NCI-H510A treated with DMSO at 0.1 percent for 48 hours (cell line): ENCODE measurements at regions not wholly inside any gene's neighbourhood (a gene's known extent, or its start where the extent isn't known, plus 50 kb on each side); places are given as distances from the start of the nearest gene placed in this dataset.
"Not testable (repeated sequence)": the region's sequence is repeated elsewhere in the genome, so short reads cannot be mapped to it uniquely, and the experiment has no call there.

Experiments used
- DNase-seq: peaks from one replicate; lab custom pipeline; 2025; lab: John Stamatoyannopoulos, UW

DNA sequence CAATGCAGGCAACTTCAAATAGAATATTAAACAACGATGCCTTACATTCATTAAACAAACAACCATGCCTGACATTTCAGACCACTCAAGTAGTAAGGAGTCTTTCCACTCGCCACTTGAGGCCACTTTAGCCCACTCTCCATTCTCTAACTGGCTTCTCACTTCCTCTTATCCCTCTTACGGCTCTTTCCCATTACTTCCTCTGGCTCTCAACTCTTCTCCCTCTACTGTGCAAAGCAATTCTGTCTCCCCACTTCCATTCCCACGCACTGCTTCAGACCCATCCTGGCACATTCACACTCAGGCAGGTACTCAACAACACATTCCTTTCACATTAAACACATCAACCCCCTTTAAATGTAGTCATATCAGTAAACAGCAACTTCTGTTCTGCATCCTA is 229.8 kb upstream of the IPO5 start:
- peak; percentile 37 for DNase-seq

DNA sequence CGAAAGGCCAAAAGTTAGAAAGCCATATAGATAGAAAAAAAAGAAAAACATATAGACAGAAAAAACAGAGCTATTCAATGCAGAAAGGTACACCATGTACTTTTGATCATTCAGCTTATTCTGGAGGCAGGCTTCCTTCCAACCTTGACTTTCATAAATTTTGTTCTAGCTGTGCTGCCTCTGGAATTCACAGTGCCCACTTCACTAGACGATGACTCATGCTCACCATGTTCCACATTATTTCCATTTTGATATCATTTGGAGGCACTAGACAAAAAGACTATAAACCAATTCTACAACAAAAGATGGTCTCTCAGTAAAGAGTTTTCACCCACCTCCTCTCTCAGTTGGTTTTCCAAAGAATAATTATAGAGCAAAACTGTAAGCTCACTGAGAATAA is 229.0 kb upstream of the IPO5 start:
- DNase-seq, result no peak

DNA sequence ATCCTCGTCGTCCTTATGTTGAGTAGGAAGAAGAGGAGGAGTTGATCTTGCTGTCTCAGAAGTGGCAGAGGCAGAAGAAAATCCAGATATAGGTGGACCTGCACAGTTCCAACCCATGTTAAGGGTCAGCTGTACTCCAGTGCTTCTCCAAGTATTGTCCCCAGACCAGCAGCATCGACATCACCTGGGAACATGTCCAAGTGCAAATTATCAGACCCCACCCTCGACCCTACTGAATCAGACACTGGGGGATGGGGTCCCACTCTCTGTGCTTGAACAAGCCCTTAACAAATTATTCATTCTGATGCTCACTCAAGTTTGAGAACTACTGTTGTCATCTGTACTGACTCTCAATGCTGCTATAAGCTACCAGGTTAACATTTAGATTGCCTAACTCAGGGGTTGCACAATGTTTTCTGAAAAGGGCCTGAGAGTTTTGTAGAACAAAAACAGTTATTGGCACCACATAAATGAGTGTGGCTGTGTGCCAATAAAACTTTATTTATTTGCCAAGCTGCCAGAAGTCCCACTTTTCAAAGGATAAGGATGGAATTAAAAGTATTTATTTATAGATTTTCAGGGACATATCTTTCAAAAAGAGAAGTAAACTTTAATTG is 226.7 kb upstream of the IPO5 start:
- DNase-seq, result no peak

DNA sequence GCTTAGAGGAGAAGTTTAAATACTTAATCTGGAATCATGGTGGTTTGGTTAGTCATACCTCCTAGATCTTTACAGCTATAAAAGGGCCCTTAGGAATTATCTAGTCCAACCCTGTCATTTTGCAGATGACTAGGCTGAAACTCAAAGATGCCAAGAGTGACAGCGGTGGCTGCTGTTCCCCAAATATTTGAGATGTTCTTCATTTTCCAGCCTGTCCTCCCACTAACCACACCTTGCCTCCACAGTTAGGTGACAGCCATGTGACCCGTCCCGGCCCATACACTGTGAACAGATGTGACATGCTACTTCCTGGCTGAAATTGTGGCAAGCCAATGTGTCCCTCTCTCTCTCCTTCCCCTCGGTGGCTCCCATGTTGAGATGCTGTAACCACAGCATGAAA is 225.5 kb upstream of the IPO5 start:
- DNase-seq, result no peak

DNA sequence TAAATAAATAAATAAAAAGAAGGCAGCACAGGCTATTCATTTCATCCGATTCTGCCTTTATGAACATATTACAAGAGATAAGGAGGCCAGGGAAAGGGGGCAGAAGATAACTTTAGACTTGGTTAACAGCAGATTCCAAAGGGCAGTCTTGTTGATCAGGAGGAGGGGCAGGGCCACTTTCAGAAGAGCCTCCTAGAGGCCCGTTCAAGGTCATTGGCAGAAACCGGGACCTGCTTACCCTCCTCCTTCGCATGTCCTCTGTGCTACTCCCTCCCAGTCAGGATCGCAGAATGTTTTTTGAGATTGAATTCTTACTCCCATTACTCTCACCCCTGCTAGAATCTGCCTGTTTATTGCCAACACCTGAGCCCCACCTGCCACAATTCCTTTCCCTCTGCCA is 217.0 kb upstream of the IPO5 start:
- no peak for DNase-seq

DNA sequence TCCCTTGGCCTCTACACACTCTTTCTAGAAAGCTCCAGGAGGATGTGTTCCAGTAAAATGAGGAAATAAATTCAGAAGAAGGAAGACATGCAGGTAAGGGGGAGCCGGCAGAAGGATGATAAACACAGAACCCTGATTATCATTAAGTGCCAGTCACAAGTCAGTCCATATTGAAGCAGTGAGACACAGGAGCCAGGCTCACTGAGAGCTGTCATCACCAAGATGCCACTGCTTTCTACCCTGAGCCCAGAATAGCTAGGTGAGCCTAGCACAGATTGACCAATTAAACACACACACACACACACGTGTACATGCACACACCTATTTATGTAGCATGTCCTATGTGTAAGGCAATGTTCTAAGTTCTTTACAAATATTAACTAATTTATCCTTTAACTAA is 211.4 kb upstream of the IPO5 start:
- DNase-seq, result no peak

DNA sequence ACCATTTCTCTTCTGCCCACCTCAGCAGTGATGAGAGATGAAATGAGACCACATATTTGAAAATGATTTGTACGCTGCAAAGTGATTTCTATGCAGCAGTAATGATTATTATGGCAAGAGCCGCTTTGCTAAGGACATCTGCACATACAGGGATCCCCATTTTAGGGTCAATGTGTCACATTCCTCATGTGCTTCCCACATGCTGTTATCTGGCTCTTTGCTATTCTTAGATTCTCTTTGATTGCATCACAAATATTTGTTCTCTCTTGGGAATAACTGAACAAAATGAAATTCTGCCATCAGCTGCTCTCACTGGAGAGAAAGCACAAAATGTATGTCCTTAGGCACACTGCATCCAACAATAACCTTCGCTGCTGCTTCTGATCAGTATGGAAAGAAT is 209.5 kb upstream of the IPO5 start:
- no peak for DNase-seq

DNA sequence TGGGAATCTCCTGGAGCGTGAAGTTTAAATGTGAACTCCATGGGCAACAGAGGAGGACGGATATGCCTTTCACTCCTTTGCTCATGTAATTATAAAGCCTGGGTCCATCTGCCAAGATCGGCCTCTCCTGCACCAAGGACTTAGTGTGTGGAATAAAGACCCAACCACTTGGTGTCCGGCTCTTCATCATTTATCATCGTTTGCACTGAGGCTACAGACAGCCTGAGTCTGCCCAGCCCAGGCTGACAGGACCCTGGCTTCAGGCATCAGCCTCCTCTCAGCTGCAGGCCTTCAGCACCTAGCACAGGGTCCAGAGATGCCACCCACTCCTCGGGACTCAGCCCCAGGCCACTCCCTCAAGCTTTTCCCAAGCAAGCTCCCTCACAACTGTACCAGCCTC is 206.8 kb upstream of the IPO5 start:
- DNase-seq, result no peak

DNA sequence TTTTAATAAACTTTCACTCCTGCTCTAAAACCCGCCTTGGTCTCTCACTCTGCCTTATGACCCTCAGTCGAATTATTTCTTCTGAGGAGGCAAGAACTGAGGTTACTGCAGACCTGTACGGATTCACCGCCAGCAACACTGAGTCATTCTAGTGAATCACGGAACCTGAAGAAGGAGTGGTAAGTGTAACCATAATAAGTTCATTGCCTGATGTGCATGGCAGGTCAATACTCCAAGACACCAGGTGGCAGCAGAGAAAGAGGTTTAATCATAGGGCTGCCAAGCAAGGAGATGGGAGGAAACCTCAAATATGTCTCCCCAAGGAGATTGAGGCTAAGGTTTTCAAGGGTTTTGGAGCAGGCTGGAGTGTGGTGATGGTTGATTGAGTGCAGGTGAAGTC is 204.3 kb upstream of the IPO5 start:
- DNase-seq, result no peak

DNA sequence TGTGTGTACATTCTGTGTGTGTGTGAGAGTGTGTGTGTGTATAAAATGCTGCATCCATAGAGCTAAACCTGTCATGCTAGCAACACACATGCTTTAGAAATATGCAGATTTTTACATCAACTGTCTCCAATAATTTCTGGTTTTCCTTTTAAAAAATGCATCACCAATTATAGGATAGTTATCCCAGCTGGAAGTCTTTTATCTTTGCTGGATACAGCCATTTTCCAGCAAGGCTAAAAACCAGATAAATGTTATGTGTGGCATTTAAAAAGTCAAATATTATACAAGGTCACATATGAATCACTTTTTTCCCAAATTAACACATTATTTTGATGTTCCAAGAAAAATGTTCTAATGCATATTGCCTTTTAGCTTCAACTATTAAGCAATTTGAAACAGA is 202.0 kb upstream of the IPO5 start:
- no peak for DNase-seq

DNA sequence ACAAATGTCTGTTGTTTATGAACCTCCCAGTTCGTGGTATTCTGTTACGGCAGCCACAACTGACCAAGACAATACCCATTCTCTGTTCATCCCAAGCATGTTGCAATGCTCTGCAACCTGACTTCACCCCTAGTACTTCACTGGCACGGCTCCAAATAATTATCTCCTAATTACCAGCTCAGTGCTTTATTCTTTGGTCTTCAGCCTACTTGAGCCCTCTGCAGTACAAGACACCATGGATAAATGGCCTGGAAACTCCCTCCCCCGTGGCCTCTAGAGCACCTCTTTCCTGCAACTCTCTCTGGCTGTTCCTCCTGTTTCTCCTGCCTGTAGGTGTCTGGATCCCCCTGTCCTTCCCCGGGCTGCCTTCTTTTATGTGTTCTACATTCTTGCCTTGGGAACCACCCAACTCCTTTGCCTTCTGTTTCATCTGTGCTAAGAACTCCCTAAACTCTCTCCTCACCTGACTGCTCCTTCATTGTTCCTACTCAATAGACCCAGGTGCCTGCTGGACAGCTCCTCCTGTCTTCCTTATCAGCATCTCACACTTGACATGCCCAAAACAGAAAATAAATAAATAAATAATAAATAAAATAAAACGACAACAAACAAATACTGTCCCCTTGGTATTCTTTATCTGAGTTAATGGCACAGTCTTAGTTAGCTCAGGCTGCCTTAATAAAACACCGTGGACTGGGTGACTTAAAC is 200.4 kb upstream of the IPO5 start:
- no peak for DNase-seq

DNA sequence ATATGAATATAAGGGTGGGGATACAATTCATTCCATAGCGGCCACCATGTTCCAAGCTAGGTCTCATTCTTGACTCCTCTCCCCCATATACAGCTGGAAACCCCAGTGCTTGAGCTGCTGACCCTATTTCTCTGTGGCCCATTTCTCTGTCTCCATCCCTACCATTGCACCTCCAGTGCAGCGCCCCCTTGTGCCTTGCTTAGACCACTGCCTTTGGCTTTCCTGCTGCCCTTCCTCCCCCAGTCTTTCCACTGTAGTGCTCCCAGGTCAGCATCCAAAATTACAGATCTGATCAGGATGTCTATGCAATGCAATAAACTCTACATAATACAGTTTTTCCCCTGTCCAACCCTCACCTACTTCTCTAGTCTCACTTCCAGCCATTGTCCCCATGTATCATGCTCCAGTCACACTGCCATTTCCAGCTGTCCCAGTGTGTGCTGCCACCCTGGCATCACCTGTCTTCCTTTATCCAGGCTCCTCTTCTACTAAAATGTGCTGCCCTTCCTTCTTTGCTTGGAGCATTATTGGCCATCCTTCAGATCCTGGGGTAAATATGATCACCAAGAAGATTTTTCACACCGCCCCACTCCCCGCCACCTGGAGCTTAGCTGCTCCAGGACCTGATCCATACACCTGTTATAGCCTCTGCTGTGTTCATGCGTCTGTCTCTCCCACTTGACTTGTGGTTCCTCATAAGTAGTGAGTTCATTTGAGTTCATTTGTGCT is 199.4 kb upstream of the IPO5 start:
- DNase-seq, result no peak

DNA sequence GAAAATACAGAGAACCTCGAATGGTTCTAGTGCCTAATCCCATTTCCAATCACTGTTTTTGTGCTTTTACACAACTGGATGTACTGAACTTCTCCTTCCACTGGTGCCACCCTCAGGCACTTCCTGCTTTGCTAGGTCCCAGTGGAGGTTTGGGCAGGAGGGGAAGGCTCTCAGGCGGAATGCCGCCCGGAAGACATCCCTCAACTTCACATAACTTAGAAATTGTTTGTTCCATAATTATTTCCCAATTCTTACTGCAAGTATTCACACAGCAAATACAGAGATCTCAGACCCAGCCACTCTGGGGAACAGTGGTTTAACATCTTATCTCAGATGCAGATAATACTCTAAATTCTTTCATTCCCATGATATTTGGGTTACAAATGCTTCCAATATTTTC is 195.7 kb upstream of the IPO5 start:
- no peak for DNase-seq

DNA sequence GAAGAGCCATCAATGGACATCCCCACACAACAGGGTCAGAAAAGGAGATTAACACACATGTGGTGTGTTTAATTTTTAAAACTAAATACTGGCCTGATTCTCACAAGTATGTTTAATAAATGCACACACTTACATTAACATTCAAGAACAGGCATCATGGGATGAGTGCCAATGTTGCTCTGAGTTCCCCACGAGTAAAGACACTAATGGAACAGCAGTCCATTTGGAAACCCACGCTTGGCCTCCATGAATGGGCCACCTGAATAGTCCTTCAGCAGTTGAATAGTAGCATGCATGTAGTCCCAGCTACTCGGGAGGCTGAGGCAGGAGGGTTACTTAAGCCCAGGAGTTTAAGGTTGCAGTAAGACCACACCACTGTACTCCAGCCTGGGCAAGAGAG is 195.2 kb upstream of the IPO5 start:
- no peak for DNase-seq

DNA sequence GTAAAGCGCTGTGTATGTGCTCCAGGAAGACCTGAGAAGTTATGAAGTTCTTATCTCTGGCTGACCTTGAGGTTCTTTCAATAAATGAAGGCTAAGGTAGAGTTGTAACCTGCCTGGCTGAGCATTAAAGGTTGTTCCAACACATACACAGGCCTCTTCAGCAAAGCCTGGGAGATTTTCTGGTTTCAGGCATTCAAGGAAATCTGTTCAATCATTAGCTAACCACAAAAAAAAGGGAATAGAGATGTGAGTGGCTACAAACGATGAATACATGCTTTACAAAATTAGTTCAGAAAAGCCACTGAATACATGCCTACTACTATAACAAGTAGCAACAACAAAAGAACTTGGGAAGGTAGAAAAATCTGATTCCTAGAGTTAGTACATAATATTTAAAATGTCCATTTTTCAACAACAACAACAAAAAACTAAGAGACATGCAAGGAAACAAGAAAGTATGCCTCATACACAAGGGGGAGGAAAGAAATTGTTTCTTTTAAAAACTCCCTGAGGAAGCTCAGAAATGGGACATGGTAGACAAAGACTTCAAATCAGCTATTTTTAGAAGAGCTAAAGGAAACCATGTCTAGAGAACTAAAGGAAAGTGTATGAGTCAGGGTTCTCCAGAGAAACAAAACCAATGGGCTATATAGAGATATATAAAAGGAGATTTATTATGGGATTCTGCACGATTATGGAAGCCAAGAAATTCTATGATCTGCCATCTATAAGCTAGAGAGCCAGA is 191.5 kb upstream of the IPO5 start:
- DNase-seq, result no peak

DNA sequence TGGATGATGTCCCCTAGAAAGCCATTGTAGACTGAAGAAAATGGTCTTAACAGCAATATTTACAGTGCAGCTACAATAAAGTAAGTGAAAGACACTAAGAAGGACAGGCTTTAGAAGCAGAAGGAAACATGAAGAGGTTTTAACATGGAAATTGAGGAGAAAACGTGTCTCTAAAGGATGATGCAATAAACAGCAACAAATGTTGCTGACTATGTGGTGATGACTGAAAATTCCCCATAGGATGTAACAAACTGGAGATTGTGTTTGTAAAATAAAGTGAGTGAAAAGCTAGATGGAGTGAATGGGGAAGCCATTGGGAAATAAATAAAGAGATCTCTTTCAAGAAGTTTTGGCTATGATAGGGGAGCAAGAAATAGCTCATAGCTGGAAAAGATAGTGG is 186.7 kb upstream of the IPO5 start:
- no peak for DNase-seq

DNA sequence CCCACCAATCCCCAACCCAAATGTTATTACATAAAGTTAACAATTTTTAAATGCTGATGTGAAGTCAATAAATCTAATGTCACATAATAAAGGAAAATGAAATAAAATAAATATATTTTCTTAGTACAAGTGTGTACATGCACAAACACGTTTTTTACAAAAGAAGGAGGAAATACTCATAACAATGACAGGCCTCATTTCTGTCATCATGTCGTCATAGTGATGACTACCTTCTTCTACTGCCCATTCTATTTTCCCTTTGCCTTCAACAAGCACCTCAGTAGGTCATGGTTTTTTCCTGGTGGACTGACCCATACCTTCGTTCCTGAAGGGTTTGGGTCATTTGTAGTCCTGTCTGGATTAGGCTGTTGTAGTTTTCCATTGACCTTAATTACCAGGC is 185.3 kb upstream of the IPO5 start:
- no peak for DNase-seq

DNA sequence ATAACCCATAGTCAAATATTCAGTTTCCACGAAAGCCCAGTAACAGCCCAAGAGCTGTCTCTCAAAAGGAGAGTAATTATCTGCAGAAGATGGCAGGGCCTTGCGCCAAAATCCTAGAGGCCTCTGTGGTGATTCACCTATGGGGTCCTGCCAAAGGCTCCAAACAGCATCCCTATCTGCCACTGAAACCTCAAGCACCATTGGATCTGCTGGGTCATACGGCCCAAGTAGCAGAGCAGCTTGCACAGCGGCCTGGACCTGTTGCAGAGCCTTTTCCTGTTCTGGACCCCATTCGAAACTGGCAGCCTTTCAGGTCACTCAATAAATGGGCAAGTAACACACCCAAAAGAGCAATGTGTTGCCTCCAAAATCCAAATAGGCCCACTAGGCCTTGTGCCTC is 183.2 kb upstream of the IPO5 start:
- DNase-seq, result not testable (repeated sequence)

DNA sequence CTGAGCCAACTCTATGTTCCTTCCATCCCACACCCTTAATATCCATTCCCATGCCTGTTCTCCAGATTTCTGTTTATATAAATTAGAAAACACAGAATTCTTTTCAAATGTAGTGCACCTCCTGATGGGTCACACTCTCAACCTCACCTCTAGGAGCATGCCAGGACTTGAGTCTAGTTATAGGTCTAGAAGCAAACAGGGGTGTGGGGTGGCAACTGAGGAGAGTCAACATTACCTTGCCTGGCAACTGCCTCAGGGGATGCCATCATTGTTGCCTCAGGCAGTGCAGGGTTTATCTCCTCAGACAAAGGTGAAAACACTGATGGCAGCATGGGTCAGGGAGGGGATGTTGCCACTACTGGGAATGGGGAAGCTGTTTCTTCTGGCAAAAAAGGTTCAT is 181.0 kb upstream of the IPO5 start:
- not testable (repeated sequence) for DNase-seq

DNA sequence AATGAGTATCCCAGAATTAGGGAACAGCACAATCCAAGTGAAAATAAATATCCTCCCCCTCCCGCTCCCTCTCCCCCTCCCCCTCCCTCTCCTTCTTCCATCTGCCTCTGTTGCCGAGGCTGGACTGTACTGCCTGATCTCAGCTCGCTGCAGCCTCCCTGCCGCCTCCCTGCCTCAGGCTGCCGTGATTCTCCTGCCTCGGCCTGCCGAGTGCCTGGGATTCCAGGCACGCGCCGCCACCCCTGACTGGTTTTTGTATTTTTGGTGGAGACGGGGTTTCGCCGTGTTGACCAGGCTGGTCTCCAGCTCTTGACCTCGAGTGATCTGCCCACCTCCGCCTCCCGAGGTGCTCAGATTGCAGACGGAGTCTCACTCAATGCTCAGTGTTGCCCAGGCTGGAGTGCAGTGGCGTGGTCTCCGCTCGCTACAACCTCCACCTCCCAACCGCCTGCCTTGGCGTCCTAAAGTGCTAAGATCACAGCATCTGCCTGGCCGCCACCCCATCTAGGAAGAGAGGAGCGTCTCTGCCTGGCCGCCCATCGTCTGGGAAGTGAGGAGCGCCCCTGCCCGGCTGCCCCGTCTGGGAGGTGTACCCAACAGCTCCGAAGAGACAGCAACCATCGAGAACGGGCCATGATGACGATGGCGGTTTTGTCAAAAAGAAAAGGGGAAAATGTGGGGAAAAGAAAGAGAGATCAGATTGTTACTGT is 178.9 kb upstream of the IPO5 start:
- not testable (repeated sequence) for DNase-seq

DNA sequence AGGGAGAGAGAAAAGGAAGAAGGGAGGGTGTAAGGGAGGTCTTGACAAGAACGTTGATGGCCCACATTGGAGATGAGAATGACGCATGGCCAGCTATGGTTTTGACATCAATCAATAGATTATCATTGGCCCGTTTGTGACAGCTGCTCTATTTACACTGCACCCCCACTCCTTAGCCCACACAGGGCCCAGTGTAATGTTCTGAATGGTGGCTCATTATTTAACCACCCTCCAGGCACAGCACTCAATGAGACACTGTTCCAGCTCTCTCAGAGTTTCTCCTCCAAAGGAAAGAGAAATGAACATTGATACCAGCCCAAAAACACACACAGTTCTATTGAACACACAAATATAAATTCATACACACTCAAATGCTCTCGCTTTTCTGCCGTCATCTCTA is 173.0 kb upstream of the IPO5 start:
- DNase-seq, result no peak

DNA sequence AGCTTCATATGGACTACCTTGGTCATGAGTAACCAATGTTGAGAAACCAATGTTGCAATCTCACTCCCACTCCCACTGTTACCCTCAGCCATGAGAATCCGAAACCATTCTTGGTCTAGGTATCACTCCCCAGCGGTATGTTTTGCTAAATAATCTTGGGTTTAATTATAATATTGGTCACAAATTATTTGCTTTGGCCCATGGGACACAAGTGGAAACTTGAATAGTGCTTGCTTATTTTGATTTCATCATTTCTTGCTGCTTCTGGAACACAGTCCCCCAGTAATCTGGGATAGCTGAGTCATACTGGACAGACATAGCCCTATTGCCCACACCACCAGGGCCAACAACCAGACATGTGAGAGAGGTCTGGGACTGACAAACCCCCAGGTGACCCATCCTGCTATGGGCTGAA is 171.6 kb upstream of the IPO5 start:
- no peak for DNase-seq
